HEK293T (cell line): ENCODE measurements at regions not wholly inside any gene's neighbourhood (a gene's known extent, or its start where the extent isn't known, plus 50 kb on each side); places are given as distances from the start of the nearest gene placed in this dataset.

Experiments used
- LEF1 ChIP-seq: fragments of 450-650 bp; IDR thresholded peaks from 2 replicates; pipeline ENCODE4 v1.6.1; 2017; ENCODE audit warnings: mild to moderate bottlenecking, borderline replicate concordance
- PKNOX1 ChIP-seq: fragments of 450-650 bp; IDR thresholded peaks from 2 replicates; pipeline ENCODE4 v1.6.1; 2016

- TF ChIP-seq LEF1 (no peak), PKNOX1 (no peak)
Observed at GRCh38 chr1:178621822-178622221, 103.2 kb upstream of the RALGPS2 start.
